ENCODE measurements at regions not wholly inside any gene's neighbourhood (a gene's known extent, or its start where the extent isn't known, plus 50 kb on each side); places are given as distances from the start of the nearest gene placed in this dataset.
A peak's percentile ranks its signal among the peaks of the same experiment; 100 is the strongest.

DNA sequence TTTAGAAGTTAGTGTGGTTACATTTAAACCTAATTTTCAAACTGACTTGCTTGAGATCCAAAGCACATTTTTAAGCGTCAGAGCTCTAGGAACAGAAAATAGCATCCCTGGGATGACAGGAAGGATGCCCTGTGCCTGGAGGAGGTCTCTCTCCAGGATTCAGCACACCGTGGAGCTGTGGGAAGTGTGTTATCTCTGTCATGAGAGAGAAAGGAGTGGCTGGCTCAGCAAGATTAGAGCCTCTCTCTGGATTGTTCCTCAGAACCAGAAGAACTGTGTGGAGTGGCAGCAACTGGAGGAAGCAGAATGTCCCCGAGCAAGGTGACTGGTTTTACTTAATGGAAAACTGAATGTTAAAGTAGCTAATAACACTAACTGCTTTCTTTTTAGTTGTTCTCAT, 233.6 kb upstream of the TGFBR2 start:
- DNase-seq: no peak

DNA sequence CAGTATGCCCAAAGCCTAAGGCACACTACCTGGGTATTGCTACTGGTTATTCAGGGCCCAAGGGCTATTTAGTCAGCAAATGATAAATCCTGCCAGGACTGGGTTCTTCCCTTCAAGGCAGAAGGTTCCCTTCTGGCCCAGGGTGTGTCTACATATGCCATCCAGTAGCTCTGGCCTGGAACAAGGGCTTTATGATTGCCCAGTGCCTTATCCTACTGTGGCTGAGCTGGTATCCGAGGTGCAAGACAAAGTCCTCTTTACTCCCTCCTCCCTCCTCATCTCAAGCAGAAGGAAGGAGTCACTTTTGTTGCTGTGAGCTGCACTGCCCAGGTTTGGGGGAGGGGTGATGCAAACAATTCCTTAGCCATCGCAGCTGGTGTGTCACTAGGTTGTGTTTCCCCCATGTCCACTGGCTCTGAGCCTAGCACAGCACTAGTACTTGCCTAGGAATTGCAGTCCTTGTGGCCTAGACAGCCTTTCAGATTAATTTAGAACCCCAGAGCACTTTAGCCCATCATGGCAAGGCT, 221.8 kb upstream of the TGFBR2 start:
- no peak for DNase-seq

DNA sequence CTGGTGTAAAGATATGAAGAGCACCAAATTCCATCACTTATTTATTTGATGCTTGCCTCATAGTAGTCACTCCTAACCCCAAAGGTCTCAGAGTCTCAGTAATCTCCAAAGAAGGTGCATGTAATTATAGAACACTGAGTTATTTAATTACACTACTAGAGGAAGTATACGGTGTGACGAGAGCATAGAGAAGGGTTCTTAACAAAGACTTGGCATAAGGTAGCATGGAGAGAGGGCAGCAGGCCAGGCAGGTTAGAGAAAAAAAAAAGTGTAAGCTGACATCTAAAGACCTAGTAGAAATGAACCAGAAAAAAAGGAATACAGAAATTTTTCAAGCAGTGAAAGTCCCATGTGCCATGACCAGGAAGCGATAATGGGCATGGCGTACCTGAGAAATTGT, 213.3 kb upstream of the TGFBR2 start:
- no peak for DNase-seq

DNA sequence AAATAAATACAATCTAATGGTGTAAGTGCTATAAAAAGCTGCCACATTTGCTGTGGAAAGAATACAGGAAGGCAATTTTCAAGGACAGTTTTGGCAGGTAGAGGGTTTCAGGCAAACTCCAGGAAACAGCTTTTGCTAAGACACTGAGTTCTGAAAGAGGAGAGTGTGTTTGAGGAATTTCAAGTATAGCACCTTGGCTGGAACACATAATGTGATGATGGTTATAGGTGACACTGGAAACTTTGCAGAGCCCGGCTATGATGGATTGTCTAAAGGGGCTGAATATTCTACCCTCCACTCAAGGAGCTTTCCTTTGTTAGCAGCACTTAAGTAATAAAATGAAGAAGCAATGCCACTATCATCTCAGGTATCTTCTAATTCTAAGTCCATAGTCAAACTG, 209.4 kb upstream of the TGFBR2 start:
- no peak for DNase-seq

DNA sequence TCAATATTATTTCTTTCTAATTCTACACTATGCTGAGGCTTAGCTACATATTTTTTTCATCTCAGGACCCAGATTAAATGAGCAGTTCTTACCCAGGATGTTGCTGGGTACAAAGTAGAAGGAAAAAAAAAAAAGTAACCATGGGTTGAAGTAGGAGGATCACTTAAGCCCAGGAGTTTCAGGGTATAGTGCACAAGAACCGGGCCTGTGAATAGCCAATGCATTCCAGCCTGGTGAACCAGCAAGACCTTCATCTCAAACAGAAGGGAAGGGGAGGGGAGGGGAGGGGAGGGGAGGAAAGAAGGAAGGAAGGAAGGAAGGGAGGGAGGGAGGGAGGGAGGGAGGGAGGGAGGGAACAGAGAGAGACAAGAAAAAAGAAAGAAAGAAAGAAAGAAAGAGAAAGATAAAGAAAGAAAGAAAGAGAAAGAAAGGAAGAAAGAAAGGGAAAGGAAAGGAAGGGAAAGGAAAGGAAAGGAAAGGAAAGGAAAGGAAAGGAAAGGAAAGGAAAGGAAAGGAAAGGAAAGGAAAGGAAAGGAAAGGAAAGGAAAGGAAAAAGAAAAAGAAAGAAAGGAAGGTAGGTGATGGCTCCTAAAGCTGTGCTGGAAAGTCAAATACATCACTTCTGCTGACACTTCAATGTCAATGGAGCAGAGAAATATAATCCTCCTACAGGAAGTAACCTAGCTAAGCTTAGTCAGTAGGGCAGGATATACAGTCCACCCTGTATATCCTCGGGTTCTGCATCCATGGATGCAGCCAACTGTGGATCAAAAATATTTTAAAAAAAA, 206.8 kb upstream of the TGFBR2 start:
- DNase-seq: no peak

DNA sequence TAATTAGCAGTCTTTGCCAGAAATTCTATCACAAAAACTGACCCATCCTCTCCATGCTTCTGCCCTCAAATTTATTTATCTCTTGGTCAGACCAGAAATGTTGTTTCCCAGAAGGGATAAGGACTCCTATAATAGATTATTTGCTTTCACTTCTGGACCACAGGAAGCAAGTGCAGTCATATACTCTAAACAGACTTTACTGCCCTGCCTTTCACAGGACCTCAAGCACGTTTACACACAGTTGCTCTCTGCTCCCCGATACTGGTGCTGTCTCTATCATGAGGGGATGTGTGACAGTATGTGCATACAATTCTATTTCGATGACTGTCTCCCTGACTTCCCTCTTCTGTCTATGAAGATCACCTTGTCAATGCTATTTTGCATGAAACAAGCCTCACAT, 205.5 kb upstream of the TGFBR2 start:
- DNase-seq: no peak

DNA sequence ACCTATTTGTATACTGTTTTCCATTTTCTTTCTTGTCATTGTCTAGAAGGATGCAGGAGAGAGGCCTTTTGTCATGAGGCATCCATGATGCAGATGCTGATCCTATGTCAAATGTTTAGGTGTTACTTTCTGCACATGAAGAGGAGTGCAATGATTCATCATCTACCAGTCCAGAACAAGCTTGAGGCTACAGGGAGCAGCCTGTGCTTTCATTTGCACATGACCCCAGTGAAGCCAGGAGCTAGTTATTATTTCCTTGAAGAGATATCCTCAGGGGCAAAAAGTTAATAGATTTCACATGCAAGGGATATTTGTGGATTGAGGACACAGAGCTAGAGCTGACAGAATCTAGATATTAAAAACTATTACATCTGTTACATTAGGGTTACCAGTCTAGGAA, 204.4 kb upstream of the TGFBR2 start:
- DNase-seq: no peak

DNA sequence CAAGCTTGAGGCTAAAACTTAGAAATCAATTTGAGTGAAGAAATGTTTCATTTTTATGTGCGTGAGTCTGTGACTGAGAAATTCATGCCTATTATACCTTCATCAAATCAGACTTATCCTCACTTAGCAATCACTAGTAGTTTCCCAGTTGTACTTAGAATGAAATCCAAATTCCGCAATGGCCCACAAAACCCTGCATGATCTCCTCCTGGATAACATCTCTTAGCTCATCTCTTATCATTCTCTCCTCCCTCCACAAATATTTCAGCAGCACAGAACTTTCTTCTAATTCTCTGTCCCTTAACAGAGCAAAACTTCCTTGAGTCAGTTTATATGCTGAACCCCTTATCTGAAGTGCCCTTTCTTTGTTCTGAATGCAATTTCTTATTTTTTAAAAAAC, 198.8 kb upstream of the TGFBR2 start:
- no peak for DNase-seq

DNA sequence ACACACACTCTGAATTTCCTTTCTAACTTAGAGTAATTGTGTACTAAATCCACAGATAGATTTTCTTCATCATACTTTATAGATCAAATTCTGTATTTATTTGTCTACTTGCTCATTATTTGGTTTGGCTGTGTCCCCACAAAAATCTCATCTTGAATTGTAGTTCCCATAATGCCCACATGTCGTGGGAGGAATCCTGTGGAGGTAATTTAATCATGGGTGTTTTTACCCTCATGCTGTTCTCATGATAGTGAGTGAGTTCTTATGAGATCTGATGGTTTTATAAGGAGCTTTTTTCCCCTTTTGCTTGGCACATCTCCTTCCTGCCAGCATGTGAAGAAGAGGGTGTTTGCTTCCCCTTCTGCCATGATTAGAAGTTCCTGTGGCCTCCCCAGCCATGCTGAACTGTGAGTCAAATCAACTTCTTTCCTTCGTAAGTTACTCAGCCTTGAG, 198.3 kb upstream of the TGFBR2 start:
- DNase-seq: peak; percentile 6

DNA sequence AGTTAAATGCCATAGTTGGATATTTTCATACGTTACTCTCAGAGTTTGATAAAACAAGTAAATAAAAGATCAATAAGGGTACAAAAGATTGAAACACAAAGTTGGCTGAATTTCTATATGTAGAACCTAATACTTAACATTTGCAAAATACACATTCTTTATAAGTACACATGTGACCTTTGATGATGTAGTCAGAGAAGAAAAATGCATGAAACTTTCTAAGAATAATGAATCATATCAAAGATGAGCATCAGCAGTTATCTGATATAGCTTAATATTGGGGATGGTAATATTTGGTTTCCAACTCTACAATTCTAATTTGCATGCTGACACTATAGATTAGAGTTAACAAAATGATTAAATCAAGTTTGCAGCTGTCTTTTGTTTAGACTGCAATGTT, 188.0 kb upstream of the TGFBR2 start:
- no peak for DNase-seq

DNA sequence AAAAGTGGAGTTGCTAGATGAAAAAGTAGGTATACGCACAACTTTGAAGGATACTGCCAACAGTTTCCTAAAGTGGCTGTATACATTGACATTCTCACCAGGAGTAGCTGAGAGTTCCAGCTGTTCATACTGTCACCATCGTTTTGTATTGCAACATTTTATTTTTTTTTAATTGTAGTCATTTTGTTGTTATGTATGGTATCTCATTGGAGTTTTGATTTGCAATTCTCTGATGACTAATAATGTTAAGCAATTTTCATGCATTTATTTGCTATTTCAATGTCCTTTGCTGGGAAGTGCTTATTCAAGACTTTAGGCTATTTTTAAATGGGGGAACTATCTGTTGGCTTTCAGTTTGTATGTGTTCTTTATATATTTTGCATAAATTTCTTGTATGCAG, 185.1 kb upstream of the TGFBR2 start:
- no peak for DNase-seq

DNA sequence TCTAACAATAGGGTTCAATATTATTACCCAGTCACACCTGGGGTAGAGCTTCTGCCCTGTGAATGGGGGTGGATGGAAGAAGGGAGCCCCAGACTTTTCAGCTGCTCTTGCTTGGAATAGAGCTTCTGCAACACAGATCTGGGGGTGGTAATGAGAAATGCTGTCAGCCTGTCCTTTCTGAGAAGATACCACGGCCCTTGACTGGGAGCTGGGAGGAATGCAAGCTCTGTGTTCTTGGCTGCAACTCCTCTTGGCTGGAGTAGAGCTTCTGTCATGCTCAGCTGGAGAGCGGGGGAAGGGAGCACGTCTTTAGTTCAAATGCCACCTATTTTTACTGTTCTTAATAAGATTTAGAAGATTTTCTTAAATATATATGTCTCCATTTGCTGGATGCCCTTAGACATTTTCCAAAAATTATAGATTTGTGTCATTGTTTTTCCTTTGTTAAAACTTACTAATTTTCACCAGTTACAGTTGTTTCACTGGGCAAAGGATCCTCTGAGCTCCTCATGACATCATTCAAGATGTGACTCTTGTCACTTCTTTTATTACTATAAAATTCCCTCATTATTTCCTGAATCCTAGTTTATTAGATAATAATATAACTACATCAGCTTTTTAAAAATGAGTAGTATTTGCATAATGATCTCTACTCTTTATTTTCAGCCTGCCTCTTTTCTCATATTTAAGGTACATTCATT, 180.0 kb upstream of the TGFBR2 start:
- no peak for DNase-seq

DNA sequence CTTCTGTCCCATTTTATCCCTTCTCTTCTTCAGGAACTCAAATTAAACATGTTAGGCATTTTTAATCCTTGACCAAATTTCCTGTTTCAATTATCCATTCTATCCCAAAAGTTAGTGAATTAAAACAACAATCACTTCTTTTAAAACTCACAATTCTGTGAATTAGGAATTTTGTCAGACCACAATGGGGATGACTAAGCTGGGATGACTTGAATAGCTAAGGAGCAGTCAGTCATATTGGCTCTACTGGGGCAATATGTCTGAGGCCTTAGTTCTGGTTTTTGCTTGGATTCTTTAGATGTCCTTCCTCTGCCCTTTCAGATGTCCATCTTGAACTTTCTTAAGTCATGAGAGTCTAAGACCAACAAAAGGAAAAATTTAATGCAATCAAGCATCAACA, 178.2 kb upstream of the TGFBR2 start:
- DNase-seq: no peak

DNA sequence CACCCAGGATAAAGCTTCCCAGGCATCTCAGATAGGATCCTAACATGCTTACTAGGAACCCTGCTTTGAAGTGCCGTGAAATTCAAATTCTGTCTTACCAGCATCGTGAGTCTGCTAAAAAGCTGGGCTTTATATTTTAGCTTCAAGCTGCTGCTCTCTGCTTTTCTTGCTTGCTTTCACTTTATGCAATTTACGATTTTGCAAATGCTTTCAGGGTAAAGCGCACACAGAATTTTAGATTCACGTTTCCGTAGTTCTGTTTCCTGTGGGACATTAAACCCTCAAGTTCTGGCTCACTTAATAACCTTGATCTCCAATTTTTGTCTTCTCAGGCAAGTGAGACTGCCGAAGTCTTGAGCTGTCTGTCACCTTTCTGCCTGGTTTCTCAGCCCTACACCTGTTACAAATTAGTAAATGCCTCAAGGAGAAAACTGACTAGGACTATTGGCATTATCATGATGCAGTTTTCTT, 170.5 kb upstream of the TGFBR2 start:
- no peak for DNase-seq

DNA sequence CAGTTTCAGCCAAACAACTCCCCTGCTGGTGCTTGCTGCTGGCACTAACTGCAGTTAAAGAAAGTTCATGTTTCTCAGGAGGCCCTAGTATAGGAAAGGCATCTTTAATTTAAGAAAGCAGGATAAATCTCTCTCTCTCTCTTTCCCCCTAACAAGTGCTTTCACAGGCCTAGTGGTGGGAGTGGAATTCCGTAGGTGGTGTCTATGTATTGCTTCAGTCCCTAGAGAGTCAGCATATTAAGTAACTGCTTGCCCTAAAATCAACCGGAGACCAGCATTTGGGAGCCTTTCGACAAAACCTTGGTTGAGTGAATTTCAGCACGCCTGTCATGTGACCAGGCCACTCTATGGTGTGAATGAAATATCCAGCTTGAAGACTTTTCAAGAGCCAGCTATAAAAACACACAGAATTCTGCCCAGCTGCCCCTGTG, 169.2 kb upstream of the TGFBR2 start:
- DNase-seq: no peak

DNA sequence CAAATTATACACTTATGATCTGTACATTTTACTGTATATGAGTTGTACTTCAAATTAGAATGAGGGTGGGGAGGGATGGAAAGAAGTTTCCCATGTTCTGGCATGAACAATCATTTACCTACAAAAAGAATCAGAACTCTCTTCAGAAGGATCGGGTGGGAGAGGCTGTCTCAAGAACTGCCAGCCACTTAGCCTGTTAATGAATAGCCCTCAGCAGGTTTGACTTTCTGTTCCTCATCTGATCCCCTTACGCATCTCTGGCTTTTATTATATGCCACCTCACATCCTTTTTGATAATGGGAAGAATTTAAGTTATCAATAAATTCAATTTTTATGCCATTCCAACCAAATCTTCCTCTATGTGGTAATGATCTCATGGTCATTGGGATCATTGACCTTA, 168.3 kb upstream of the TGFBR2 start:
- no peak for DNase-seq

DNA sequence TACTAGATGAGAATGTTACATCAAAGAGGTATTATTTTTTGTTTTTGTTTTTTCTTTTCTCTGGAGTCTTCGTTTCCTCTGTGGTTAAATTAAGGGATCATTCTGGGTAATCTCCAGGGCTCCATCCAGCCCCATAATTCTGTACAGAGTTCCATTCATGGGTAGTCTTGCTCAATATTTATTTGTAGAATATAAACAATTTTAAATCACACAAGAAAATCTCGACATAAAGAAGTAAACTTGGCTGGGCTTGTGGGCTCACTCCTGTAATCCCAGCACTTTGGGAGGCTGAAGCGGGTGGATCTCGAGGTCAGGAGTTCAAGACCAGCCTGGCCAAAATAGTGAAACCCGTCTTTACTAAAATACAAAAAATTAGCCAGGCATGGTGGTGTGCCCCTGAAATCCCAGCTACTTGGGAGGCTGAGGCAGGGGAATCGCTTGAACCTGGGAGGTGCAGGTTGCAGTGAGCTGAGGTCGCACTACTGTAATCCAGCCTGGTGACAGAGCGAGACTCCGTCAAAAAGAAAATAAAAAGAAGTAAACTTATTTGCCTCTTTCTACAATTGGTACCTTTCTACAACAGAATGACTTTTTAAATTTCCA, 166.8 kb upstream of the TGFBR2 start:
- no peak for DNase-seq

DNA sequence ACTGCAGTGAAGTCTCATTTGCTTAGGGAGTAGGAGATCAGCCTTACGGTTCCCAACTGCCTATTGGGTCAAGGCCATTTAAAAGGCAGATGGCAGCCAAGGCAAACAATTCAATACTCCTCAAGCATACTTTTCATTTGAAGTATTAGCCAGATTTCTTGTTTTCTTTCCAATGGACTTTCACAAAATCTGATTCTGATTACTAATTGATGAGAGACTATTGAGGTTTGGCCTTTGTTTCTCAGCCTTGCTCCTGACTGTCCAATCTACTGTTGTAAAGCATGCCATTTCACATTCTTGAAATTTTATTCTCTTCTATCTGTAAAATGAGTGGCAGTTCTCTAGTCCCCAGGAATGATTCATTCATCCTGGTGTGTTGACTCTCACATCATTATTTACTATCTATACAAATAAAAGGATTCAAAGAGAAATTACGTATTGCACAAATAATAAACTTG, 166.2 kb upstream of the TGFBR2 start:
- DNase-seq: no peak

DNA sequence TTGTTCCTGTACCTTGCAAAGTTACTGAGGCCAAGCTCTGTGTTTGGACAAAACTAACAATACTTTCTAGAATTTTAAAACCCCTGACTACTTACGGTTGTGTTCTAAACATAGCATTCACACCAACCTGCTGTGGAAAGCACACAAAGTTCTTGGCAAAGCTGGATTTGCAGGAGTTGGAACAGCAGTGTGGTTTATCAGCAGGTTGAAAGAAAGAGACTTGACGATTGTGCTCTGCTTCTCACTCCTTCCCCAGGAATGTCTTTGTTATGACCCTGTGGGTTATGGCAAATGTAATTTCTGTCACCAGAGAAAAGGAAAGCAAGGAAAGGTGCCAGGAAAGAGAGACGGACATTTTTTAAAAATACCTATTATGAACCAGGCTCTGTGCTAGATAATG, 165.5 kb upstream of the TGFBR2 start:
- DNase-seq: no peak

DNA sequence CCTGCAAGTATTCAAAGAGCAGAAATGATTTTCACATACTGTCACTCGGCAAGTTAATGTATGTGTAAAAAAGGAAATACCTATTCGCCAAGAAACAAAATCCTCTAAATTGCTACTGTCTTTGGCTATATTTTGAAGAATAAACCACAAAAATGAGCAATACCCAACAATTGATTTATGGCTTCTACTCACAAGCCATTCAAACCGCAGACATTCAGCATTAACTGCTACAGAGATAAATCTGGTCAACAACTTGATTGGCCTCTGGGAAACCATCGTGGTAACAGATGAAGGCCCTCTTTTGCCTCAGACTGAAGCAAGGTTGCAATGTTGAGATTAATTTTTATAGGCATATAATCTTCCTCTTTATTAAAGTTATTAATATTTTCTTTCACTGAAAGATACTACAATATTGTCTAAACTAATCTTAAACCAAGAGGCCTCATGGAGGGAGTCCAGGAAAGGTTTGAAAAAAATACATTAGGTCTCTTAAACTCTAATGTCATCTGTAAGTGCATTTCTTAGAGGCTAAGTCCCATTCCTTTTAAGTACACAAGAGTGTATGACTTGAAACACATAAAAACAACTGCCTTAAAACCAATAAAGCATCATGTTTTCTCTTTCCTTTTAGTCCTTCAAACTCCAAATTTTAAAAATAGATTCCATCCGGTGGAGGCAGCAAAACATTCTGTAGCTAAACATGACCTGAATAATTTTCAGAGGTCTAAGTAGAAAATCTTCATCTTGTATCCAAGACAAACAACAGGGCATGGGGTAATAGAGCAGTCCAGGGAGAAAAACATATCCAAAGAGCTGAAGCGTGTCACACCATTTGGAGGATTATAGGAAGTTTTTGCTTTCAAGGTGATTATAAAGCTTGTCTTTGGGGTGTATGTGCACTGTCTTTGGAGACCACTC, 162.4 kb upstream of the TGFBR2 start:
- DNase-seq: no peak

DNA sequence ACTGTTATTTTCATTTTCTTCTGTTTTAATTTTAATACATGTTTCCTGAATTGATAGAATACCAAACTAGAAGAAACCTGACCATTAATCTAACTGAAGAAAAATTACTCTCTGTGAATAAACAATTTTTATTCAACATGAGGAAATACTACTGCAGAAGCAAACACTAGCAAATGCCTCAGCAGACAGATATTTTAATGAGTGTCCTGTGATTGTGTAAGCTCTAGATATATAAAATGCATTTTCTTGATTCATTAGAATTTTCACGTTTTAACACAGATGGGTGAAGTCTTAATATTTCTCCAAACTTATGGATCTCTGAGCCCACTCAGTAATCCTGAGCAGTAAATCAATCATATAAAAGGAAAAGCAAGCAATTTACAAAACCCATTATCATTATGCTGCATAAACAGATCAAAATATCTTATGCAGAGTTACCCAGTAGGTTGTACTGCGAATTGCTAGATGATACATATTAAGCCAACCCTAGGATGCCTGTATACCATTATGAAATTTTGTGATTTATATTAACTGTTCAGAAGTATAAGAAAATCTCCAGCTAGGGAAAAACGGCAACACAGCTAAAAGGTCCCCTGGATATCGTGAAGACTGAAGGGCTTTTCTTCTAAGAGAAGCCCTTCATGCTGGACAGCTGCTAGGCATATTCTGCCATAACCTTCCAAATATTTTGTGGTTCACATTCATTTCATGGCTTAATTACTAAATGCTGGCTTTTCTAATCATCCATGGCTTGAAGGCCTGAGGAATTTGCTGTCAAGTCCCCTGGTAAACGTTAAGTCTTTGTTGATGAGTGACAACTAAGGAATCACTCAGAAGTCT, 157.7 kb upstream of the TGFBR2 start:
- no peak for DNase-seq

DNA sequence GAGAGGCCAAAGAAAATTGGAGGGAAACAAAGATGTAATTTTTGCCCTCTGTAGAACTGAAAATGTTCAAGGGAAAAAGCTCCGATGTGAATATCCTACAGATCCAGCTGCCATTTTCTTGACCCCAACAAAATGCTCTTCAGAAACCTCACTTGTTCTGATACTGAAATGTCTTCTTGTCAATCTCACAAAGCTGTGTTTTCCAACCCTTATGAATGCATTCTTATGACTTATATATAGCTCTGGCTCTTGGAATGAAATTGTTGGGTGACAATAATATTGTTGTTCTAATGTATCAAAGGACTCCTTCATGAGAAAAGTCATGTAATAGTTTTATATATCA, 157.1 kb upstream of the TGFBR2 start:
- DNase-seq: no peak

Measured in NCI-H1105 treated with DMSO at 0.1 percent for 48 hours (cell line).